C1 segment of cervical spinal cord (tissue), 14 donors: ENCODE measurements at regions not wholly inside any gene's neighbourhood (a gene's known extent, or its start where the extent isn't known, plus 50 kb on each side); places are given as distances from the start of the nearest gene placed in this dataset.

Experiments
- DNase-seq, 14 donors: peaks; one replicate each; lab custom pipeline; 2025; lab: John Stamatoyannopoulos, UW

GRCh38 chr4:149928507-149928906 is 112.9 kb upstream of the IQCM start:
- no peak for DNase-seq

GRCh38 chr4:149931431-149931830 is 115.8 kb upstream of the IQCM start:
- no peak for DNase-seq

- no peak for DNase-seq
These were observed 116.5 kb upstream of the IQCM start for GRCh38 chr4:149932188-149932587.

- DNase-seq, result no peak
These were observed 117.5 kb upstream of the IQCM start for GRCh38 chr4:149933120-149933519.

GRCh38 chr4:149933883-149934282 is 118.2 kb upstream of the IQCM start:
- no peak for DNase-seq

- DNase-seq, result no peak
These were observed 128.9 kb upstream of the DCLK2 start for GRCh38 chr4:149949381-149949780.

- no peak for DNase-seq
These were observed 126.9 kb upstream of the DCLK2 start for GRCh38 chr4:149951152-149951900.

- no peak for DNase-seq
These were observed 126.1 kb upstream of the DCLK2 start for GRCh38 chr4:149952101-149952500.

GRCh38 chr4:149952716-149953115 is 125.5 kb upstream of the DCLK2 start:
- no peak for DNase-seq

- no peak for DNase-seq
These were observed 122.4 kb upstream of the DCLK2 start for GRCh38 chr4:149955780-149956390.

- DNase-seq, result no peak
These were observed 121.6 kb upstream of the DCLK2 start for GRCh38 chr4:149956678-149957077.

- no peak for DNase-seq
These were observed 116.2 kb upstream of the DCLK2 start for GRCh38 chr4:149961876-149962597.

- no peak for DNase-seq
These were observed 114.0 kb upstream of the DCLK2 start for GRCh38 chr4:149964001-149964796.

GRCh38 chr4:149965206-149965605 is 113.0 kb upstream of the DCLK2 start:
- no peak for DNase-seq

- DNase-seq, result no peak
These were observed 105.8 kb upstream of the DCLK2 start for GRCh38 chr4:149972407-149972806.

GRCh38 chr4:149973181-149973580 is 105.1 kb upstream of the DCLK2 start:
- DNase-seq, result no peak

GRCh38 chr4:149975172-149975571 is 103.1 kb upstream of the DCLK2 start:
- no peak for DNase-seq

GRCh38 chr4:149980121-149980682 is 98.0 kb upstream of the DCLK2 start:
- DNase-seq, result no peak

GRCh38 chr4:149980941-149981340 is 97.3 kb upstream of the DCLK2 start:
- DNase-seq, result no peak

GRCh38 chr4:149983401-149983800 is 94.8 kb upstream of the DCLK2 start:
- no peak for DNase-seq

- no peak for DNase-seq
These were observed 94.3 kb upstream of the DCLK2 start for GRCh38 chr4:149983931-149984330.

- DNase-seq, result no peak
These were observed 92.3 kb upstream of the DCLK2 start for GRCh38 chr4:149985981-149986380.
